NCI-H748 treated with DMSO at 0.1 percent for 48 hours (cell line): ENCODE measurements at regions not wholly inside any gene's neighbourhood (a gene's known extent, or its start where the extent isn't known, plus 50 kb on each side); places are given as distances from the start of the nearest gene placed in this dataset.

ENCODE experiments used
- DNase-seq: peaks from one replicate; lab custom pipeline; 2025; lab: John Stamatoyannopoulos, UW

- DNase-seq = no peak
These were observed 154.5 kb downstream of the CBLN1 start for GRCh38 chr16:49127103-49127502.

DNA sequence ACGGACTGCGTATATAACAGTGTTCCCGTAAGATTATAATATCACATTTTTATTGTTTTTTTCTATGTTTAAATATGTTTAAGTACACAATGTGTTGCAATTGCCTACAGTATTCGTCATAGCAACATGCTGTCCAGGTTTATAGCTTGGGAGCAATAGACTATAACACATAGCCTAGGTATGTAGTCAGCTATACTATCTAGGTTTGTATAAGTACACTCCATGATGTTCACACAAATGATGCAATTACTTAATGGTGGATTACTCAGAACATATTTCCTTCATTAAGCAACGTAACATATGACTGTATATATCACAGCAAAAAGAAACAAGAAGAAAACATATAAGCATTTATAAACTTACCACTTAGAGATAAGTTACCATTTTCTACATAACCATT lies 160.0 kb downstream of the CBLN1 start:
- no peak for DNase-seq

GRCh38 chr16:49120631-49121030 lies 161.0 kb downstream of the CBLN1 start:
- no peak for DNase-seq

GRCh38 chr16:49116873-49117272 lies 164.8 kb downstream of the CBLN1 start:
- no peak for DNase-seq

GRCh38 chr16:49115956-49116355 lies 165.7 kb downstream of the CBLN1 start:
- DNase-seq = no peak

DNA sequence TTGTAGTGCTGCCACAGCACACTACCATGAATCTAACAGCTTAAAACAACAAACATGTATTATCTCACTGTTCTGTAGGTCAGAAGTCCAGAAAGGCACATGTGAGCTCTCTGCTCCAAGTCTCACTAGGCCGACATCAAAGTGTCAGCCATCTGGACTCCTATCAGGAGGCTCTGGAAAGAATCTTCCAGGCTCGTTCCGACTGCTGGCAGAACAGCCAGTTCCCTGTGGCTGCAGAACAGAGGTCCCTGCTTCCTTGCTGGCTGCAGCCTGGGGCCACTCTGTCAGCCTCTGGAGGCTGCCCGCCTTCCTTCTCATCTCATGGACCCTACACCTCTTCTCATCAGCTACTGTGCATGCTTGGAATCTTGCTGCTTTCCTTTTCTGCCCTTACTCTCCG lies 168.9 kb downstream of the CBLN1 start:
- no peak for DNase-seq

- DNase-seq = no peak
These were observed 170.3 kb downstream of the CBLN1 start for GRCh38 chr16:49111351-49111750.

DNA sequence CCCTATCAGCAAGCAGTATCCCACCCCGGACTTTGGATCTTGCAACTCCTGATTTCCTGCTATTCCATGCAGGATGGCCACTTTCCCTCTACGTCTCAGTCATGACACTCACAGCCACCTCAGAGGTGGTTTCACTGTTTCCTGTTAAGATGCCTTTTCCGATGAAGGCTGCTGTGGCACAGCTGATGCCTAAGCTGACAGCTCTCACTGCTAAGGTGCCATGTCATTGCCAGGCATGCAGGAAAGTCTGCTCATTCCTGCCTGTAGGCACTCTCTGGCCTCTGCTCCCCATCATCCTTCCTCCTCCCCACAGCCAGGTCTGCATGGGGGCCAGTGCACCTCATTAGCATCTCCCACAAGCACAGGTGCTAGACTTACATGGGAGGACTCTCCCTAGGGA lies 173.0 kb downstream of the CBLN1 start:
- DNase-seq = no peak

DNA sequence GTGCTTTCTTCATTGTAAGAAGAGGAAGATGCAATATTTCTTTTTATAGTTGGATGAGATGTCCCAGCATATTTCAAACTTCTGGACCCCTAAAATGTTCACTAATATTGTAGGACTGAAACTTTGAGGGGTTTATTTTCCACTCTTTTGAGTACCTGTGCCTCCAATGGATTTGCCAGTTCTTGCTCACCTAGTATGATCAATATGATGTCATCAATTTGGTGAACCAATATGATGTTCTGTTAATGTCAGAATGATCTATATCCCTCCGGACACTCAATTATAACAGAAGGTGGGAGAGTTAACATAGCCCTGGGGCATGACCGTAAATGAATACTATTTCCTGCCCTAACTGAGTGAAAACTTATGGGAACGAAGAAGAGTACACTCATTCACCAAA lies 178.3 kb downstream of the CBLN1 start:
- no peak for DNase-seq

DNA sequence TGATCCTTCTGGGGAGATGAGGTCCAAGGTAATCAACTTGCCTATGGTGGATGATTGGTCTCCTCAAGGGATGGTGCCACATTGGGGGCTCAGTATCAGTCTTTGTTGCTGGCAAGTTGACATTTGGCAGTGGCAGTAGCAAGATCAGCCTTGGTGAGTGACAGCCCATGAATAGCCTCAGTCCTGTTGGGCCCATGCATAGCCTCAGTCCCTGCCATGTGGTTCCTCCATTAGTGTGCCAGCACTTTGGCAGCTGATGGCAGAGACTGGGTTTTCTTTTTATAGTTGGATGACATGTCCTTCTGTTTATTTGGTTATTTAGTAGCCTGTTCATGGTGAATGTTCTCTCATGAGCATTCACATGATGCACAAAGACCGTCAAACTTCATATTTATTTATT lies 179.6 kb downstream of the CBLN1 start:
- DNase-seq = no peak

- DNase-seq = no peak
These were observed 181.3 kb downstream of the CBLN1 start for GRCh38 chr16:49100366-49100765.

GRCh38 chr16:49097964-49098363 lies 183.7 kb downstream of the CBLN1 start:
- DNase-seq = no peak

DNA sequence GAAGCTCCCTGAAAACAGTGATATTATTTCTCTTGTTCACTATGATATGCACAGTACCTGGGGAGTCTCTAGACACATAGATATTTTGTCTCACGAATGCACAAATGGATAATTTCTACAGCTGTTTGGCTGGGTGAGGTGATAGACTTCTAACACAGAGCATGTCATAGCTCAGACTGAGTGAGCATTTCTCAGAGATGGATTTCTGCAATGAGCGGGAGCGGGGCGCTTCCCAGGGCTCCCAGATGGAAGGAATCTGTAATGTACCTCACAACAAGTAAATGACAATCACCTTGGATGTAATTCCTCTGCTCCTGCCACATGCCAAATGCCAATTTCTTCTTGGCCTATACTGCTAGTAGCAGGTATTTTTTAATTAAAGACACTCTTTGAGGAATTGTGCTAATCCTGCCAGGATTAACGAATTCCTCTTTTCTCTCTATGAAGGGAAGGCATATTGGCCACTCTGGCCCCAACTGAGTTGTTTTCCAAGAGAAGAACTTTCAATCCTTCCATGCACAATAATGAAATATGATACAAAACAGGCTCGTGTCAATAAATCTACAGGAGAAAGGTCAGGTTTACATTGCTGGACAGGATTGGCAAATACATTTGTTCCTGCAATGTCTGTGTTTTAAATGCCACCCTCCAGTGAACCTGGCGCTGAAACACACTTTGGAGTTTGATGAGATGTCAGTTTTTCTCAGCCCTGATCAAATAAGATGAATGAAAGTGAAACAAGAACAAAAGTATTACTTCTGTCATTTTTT lies 185.3 kb downstream of the CBLN1 start:
- no peak for DNase-seq

DNA sequence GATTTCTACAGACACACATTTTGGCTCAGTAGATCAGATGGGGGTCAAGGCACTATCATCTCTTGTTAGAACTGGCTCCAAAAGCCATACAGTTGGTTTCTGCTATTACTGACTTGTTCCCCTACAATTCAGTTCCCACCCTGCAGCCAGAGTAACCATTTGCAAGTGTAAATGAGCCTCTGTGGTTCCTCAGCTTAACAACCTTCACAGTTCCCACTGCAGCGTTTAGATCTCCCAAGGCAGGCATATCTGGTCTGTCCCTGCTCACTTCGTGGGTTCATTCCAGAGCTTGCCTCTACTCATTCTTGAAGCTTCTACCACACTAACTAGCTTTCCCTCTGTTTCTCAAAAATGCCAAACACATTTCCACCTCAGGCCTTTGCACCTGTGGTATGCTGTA lies 186.1 kb downstream of the CBLN1 start:
- DNase-seq = no peak

- no peak for DNase-seq
These were observed 187.2 kb downstream of the CBLN1 start for GRCh38 chr16:49094471-49094870.

GRCh38 chr16:49093939-49094338 lies 187.7 kb downstream of the CBLN1 start:
- DNase-seq = no peak

GRCh38 chr16:49092704-49093103 lies 188.9 kb downstream of the CBLN1 start:
- no peak for DNase-seq

- no peak for DNase-seq
These were observed 192.1 kb downstream of the CBLN1 start for GRCh38 chr16:49089533-49089932.

DNA sequence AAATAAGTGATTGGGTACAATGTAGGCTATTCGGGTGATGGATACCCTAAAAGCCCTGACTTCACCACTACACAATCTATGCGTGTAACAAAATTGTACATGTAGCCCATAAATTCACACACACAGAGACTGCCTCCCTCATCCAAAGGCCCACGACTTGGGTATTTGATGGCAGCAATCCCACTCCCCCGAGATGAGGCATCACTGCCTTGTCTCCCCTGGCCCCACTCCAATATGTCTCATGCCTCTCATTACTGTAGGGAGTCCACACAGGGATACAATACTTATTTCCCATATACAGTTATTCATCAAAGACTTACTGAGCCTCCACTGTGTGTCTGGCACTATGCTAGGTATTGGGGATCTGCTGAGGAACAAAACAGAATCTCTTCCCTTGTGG lies 192.6 kb downstream of the CBLN1 start:
- DNase-seq = no peak

- DNase-seq = no peak
These were observed 196.0 kb downstream of the CBLN1 start for GRCh38 chr16:49085686-49086085.

DNA sequence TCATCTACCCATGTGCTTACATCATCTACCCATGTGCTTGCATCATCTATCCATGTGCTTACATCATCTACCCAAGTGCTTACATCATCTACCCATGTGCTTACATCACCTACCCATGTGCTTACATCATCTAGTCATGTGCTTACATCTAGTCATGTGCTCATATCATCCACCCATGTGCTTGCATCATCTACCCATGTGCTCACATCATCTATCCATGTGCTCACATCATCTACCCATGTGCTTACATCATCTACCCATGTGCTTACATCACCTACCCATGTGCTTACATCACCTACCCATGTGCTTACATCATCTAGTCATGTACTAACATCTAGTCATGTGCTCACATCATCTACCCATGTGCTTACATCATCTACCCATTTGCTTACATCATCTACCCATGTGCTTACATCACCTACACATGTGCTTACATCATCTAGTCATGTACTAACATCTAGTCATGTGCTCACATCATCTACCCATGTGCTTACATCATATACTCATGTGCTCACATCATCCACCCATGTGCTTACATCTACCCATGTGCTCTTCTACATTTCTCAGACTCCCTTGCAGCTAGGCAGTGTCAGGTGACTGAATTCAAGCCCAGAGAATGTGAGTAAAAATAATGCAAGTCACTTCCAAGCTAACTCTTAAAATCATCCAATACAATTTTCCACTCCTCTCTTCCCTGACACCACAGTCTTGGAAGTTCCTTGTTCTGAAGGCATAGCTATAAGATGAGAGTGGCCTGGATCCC lies 196.8 kb downstream of the CBLN1 start:
- DNase-seq = no peak

DNA sequence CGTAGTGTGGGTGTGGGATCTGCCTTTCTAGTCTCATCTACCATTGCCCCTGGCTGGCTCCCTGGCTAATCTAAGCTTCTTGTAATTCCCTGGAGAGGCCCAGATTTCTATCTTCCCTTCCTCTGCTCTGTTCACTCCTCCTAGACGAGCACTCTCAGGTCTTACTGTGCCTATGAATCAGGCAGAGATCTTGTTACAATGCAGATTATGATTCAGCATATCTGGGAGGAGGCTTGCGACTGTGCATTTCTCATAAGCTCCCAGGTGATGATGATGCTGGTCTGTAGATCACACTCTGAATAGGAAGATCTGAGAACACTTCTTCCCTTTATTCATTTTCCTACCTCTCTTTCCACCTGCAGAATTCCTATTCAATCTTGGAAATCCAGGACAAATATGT lies 200.1 kb downstream of the CBLN1 start:
- no peak for DNase-seq

GRCh38 chr16:49081086-49081485 lies 200.6 kb downstream of the CBLN1 start:
- no peak for DNase-seq

- no peak for DNase-seq
These were observed 203.1 kb downstream of the CBLN1 start for GRCh38 chr16:49078571-49078970.
